Stimulated activated CD4-positive, alpha-beta T cell treated with anti-CD3 and anti-CD28 coated beads, TNF-alpha, amount 100 ng/mL, for 4 hours (primary cell): ENCODE measurements at regions not wholly inside any gene's neighbourhood (a gene's known extent, or its start where the extent isn't known, plus 50 kb on each side); places are given as distances from the start of the nearest gene placed in this dataset.
"Not testable (repeated sequence)": the region's sequence is repeated elsewhere in the genome, so short reads cannot be mapped to it uniquely, and the experiment has no call there.

Experiments used
- DNase-seq, 3 experiments: peaks; one replicate each; pipeline ENCODE4 v3.0.0-alpha.2; 2020; ENCODE audit warnings: low read depth in 3 of 3

DNA sequence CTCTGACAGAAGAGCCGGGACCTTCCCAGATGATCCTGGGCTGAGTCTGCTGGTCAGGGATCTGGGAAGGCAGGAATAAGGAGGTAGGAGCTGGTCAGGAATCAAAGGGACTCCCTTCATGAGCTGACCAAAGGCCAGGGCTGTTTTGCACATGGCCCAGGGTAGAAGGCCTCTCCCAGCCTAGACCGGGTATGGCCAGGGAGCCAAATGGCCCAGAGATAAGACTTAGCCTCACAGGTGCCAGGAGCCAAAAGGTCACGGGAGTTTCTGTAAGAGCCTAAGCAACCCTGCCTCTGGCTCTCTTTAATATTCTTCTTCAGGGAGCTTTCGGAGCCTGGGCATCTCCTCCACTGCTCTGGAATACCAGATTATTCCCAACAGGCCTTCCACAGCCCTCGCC is 191.3 kb upstream of the PWP1 start:
- DNase-seq, result no peak

DNA sequence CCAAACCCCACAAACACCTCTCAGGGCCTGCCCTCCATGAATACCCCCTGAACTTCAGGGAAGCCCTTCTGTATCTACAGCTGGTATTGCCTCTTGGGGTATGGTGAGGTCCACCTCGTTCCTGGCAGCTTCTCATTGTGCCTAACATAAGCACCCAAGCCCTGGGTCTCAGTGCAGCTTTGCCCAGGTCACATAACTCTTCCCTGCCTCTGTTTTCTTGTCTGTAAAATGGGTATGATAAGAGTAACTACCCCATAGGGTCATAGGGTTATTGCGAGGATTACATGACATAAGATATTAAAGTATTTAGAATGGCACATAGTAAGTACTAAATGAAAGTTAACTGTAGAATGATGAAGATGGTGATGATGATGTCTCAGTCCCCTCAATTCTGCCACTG is 190.0 kb upstream of the PWP1 start:
- no peak for DNase-seq

DNA sequence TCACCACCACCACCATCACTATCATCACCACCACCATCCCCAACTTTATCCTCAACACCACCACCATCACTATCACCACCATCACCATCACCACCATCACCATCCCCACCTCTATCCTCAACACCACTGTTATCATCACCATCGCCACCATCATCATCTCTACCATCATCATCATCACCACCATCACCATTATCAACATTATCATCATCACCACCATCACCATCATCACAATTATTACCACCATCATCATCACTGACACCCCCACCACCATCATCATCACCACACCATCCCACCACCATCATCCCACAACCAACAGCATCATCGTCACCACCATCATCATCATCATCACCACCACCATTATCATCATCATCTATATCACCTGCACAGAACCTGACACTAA is 188.4 kb upstream of the PWP1 start:
- no peak for DNase-seq

DNA sequence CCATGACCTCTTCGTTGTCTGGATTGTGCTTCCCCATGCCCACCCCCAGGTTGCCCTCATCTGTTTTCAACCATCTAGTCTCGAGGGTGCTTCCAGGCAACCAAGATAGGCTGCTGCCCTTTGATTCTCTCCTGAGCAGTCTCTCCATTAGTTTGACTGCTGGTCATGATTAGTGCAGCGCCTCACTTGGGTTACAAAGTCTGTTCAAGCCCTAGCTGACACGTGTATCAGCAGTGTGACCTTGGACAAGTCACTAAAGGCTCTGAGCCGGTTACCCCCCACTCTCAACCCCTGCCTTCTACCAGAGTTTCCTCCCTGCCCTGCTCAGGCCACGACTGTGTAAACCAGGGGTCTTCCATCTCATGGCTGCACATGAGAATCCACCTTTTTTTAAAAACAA is 185.3 kb upstream of the PWP1 start:
- DNase-seq, result no peak

DNA sequence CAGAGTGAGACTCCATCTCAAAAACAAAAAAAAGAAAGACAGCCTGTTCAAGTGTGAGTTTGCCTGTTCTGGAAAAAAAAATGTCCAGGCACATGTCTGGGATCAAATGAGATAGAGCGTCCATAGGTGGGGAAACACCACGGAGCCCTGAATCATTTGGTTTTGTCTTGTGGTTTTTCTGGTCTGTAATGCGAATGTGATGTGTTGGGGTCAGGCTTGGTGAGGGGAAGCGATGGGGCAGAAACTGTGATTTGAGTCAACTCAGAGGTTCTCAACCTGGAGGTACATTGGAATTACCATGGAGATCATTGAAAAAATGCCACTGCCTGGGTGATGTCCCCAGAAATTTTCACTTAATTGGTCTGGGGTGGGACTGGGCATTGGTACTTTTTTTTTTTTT is 183.9 kb upstream of the PWP1 start:
- DNase-seq, result no peak

DNA sequence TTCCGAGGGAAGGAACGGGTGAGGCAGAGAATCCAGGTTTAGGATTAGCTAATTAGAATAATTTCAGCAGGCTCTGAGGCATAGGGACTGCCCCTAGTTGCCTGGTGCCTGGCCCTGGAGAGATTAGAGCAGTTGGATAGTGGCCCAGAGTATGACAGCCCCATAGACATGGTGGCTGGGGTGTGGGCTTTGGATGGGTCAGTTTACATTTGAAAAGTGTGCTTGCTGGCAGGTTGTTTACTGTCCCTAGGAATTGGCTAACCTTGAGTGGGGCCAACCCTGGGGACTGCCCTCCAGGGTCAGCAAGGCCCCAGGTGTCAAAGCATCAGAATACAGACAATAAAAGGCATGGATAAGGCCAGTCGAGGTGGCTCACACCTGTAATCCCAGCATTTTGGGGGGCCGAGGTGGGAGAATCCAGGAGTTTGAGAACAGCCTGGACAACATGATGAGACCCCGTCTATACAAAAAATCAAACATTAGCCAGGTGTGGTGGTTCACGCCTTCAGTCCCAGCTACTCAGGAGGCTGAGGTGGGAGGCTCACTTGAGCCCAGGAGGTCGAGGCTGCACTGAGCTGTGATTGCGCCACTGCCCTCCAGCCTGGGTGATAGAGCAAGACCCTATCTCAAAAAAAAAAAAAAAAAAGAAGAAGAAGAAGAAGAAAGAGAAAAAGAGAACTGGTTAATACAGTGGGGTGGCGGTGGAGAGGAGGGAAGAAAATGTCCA is 182.3 kb upstream of the PWP1 start:
- no peak for DNase-seq

DNA sequence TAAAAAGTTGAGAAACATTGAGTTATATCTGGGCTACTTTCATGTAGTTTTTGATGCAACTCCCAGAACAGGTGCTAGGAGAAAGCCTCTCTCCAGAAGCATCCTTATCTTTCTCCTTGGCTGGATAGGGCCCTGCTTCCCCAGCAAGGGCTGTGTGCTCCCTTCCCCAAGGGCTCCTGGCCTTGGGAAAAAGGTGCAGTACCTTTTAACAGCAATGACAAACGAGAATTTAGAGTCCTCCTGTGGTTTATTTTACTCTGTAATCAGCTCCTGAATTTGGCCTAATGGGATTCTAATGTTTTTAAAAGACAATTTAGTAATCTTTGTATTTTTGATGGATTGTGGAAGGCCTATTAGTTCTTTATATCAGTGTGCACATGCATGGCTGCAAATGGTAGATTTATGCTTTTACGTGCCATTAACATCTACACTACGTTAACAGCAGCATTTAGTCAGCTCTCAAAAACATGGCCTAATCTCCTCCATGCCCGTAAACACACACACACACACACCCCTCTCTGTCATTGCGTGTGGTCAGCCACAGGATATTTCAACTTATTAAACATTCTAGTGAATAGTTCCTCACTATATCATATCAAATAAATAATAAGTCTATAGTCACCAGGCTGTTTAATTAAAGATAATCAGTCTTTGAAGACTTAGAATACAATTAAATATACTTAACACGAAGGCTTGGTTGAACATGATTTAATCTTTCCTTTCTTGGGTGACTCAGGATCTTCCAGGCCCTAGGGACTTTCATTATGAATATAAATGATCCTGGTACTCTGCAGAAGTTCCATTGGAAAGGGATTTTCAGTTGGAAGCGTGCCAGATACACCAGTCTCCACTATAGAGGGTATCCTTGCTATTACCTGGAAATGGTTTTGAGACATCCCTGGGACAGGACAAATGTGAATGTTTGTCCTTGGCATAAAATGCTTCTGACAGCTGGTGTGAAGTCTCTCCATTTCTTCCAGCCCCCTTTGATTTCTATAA is 181.4 kb upstream of the PWP1 start:
- no peak for DNase-seq

DNA sequence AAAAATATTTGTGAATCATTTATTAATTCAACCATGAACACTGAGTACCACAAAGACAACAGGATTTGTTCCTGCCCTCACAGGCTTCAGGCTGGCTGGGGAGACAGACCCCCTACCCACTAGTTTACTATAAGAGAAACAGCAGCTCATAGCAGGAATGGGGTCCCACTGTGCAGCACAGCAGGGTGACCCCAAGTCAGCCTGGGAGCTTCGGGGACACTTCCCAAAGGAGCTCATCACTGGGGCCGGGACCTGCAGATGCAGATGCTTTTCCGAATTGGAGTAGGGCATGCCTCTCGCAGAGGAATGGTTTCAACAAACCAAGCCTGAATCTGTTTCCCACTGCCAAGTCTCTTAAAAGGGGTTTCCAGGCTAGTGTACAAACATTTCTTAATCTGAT is 176.2 kb upstream of the PWP1 start:
- no peak for DNase-seq

DNA sequence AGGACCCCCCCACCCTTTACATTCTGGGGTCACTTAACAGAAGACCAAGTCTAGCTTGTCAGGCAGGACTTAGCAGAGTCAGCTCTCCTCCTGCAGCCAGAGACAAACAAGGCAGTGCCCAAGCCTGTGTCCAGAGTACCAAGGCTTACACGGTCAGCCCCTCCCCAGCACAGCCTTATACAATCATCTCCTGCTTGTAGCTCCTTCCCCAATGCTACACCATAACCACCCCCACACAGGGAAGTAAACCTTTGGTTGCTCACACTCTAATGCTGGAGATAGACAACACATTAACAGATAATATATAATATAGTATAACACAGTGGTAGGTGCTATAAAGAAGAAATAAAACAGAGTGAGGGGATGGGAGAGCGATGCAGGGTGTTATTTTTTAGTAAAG is 175.4 kb upstream of the PWP1 start:
- no peak for DNase-seq

DNA sequence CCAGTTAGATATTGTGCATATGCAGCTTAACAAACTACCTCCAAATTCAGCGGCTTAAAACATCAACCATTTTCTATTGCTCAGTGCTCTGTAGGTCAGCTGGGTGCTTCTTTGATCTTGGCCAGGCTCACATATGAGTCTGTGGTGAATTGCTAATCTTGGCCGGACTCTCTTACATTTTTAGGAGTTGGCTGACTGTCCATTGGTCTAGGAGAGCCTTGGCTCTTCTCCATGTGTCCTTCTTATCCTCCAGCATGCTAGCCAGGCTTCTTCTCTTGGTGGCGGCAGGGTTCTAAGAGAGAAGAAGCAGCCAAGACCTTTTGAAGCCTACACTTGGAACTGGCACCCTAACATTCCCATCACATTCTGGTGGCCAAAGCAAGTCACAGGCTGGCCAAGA is 174.3 kb upstream of the PWP1 start:
- DNase-seq, result no peak

DNA sequence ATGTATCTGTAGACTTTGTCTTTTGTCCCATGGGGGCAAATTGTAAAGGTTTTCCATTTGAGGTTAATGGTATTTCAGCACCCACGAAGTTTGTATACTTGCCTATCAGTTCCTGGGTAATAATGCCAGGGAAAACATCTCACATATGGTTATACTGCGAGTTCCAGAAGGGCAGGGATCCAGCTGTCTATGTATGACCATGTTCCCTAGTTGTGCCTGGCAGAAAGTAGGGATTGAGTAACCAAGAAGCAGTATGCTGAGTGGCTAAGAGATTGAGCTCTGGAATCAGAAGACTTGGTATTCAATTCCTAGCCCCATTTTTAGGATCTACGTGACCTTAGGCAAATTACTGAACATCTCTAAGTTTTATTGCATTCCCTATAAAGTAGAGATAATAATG is 173.2 kb upstream of the PWP1 start:
- DNase-seq, result no peak

DNA sequence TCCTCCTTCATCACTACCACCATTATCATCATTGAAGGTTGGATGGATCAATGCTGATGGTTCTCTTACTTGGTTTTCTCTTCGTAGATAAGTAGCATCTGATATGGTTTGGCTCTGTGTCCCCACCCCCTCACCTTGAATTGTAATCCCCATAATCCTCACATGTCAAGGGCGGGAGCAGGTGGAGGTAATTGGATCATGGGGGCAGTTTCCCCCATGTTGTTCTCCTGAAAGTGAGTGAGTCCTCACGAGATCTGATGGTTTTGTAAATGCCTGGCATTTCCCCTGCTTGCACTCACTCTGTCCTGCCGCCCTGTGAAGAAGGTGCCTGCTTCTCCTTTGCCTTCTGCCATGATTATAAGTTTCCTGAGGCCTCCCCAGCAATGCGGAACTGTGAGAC is 172.4 kb upstream of the PWP1 start:
- DNase-seq, result no peak

DNA sequence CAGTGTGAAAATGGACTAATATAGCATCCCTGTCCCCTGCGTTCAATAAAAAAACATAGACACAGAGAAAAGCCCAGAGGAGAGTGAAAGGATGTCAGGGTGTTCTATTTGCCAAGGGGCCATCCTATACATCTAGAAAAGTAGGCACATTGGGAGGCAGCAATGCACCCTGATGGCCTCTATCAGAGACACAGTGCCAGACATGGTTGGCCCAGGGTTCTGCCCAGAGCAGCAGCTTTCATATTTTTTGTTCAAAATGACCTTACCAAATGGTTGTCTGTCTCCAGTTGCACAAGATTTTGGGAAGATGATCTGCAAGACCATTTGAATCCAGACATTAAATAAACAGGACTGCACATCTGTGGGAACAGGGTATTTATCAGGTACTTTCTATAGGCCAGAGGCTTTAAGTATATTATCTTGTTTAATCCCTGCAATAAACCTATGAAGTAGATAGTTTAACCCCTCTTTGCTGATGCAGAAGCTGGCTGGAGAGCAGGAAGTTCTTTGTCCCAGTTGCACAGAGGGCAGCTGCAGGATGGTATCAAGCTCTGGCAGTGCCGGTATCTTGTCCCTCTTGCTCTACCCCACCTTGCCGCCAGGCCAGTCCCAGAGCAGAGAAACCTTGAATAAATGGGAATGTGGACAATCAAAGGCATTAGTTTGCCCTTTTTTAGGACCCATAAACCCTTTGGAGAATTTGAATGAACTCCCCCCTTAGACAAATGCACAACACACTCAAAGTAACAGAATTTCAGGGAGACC is 171.8 kb upstream of the PWP1 start:
- no peak for DNase-seq

DNA sequence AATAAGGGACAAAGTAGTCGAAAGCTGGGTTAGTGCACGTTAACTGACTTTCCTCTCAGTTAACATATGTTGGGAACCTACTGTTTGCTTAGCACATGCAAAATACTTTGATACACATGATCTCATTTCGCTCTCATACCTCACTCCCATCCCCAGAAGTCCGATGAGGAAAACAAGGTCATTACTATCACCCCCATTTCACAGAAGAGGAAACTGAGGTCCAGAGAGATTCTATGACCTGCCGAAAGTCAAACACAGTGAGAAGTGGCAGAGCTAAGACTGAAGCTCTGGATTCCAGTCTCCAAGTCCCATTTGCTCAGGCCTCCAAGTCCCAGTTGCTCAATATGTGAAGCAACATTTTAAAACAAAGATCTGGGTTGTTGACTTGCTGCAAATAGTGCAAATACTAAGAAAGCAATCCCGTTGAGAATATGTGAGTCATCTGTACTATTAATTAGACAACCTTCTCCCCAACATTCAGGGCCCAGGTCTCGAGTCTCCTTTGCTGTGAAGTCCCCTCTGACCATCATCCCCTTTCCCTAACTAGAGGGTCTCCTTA is 170.6 kb upstream of the PWP1 start:
- DNase-seq, result no peak

DNA sequence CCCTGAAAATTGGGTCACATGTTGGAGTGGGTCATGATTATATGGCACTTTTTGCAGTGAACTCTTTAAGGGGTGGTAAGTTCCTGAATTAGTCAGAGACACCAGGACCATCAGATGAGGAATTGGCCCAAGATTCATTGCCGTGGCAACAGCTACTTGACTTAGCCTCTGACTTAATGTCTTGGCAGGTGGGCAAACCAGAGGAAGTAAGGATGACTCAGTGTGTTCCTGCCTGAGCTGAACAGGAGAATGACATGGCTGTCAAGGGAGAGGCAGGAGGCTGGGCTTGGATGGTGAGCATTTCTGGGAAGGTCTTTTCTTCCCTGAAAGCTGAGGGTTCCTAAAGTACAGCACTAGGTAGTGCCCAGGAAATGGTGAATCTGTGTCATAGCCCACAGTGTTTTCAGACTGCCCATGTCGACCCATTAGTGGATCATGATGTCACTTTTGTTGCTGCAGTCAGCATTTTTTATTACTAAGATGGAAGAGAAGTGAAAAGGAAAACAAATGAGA is 170.1 kb upstream of the PWP1 start:
- no peak for DNase-seq

DNA sequence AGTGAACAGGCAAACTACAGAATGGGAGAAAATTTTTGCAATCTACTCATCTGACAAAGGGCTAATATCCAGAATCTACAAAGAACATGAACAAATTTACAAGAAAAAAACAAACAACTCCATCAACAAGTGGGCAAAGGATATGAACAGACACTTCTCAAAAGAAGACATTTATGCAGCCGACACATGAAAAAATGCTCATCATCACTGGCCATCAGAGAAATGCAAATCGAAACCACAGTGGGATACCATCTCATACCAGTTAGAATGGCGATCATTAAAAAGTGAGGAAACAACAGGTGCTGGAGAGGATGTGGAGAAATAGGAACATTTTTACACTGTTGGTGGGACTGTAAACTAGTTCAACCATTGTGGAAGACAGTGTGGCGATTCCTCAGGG is 167.8 kb upstream of the PWP1 start:
- not testable (repeated sequence) for DNase-seq

DNA sequence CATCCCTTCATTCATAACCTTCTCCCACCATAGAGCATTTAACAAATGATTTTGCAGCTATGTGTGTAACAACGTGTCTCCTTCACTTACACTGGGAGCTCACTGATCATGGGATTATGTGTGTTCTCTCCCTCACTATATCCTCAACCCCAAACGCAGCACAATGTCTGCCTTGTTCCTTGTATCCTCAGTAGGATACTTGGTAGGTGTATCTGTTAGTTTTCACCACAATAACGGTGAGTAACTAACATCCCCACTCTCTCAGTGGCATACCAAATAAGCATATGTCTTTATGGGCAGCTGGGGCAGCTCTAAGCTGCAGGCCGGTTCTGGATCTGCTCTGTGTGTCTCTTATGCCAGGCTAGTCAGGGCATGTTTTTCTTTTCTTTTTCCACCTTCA is 166.7 kb upstream of the PWP1 start:
- no peak for DNase-seq

DNA sequence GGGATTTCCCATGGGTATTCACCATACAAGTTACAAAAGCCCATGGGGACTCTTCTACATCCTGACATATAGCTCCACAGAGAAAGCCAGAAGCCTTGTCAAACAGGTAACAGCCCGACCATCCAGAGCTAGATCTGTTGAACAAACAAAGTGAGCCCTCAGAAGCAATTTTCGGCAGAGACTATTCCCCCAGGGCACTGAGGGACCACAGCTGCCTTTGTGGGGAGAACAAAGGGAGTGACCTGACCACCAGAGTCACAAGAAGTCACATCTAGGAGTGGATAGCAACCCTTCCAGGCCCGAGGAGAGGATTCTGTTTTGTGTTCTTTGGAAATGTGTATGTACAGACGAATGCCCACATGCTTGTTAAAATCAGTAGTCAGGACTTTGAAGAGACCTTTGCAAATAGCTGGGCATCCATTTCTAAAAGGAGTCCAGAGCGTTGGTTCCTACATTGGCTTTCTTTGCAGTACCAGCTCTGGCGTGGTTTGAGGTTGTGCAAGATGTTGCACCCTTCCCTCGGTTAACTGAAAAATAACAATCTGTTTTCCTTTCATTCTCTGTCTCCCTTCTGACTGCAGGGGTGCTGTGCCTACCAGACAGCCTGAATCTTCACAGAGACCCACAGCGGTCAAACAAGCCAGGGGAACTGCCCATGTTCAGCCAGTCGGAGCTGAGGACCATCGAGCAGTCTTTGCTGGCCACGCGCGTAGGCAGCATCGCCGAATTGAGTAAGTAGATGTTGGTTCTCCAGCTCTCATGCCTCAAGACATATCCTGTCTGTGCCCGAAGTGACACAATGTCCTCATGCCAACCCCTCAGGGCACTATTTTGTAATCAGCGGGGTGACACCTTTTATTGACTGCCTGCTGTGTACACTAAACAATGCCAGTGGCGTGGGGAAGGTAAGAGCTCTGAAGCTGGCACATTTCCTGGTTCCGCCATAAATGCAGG is 165.4 kb upstream of the PWP1 start:
- DNase-seq, result no peak

DNA sequence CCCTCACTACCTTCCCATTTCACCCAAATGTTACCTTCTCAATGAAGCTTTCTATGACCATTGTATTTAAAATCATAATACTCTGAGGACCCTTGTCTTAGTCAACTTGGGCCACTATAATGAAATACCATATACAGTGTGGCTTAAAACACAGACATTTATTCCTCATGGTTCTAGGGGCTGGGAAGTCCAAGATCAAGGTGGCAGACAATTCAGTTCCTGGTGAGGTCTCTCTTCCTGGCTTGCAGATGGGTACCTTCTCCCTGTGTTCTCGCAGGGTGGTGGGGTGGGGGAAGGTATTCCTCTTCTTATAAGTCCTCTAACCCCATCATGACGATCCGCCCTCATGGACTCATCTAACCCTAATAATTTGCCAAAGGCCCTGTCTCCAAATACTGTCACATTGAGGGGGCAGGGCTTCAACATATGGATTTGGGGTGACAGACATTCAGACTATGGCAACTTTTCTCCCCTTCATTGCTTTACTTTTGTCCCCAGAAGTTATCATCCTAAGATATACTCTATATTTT is 163.7 kb upstream of the PWP1 start:
- DNase-seq, result no peak

DNA sequence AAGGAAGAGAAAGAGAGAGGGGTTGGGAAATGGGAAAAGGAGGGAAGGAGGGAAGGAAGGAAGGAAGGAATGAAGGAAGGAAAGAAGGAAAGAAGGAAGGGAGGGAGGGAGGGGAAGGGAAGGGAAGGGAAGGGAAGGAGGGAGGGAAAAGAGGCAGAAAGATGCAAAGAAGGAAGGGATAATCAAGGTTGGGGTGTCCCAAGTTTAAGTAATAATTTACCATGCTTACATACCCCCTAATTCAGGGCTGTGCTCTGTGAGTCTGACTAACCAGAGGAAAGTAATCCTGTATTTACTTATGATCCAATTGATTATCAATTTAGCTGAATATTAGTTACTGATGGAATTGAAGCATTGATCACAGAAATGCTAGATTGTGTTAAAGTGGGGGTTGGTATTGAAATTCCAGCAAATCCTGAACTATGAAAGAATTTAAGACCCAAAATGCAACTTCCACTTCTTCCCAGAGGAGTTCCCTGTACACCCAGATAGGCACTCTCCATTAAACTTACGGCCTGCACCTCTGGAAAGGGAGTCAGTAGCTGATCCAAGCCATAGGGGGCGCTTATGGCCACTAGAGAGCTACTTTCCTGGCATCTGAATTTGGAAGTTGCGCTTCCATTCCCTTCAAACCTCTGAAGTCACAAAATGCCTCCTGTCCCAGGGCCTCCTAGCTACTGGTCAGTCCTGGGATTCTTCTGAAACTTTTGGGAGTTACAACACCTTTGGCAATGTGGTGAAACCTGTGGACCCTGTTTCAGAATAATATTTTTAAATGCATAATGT is 162.7 kb upstream of the PWP1 start:
- DNase-seq, result no peak
